ENCODE measurements at regions not wholly inside any gene's neighbourhood (a gene's known extent, or its start where the extent isn't known, plus 50 kb on each side); places are given as distances from the start of the nearest gene placed in this dataset.

GRCh38 chr4:17336524-17336961, 175.3 kb downstream of the QDPR start:
- TF ChIP-seq CTCF (IDR thresholded peaks at IDR 0.05; ENCODE audit: insufficient read depth, low read length, missing control alignments), result no peak
- DNase-seq (ENCODE audit: low read depth, low spot score), result no peak
- H3K4me3 ChIP-seq (ENCODE audit: low read depth, low read length), result no peak overlapping the region
- CTCF ChIA-PET, result interaction anchor here (1.0 to 3.1 kb wide), 3 partner anchors 11 to 111 kb away, joined by 3 to 16 read pairs (median 11); no protein-coding TSS in a partner anchor
- POLR2A ChIA-PET, result no interaction called here

- CTCF ChIA-PET, result interaction anchor here (0.6 to 3.1 kb wide), 4 partner anchors 12 to 422 kb away, joined by 3 to 11 read pairs (median 3); no protein-coding TSS in a partner anchor
- TF ChIP-seq CTCF (IDR thresholded peaks at IDR 0.05; ENCODE audit: insufficient read depth, low read length, missing control alignments), result no peak
- POLR2A ChIA-PET, result no interaction called here
Observed at GRCh38 chr4:17336069-17336468, 175.8 kb downstream of the QDPR start.

GRCh38 chr4:17335371-17335770, 176.5 kb downstream of the QDPR start:
- ChIA-PET POLR2A (no interaction called here), CTCF (interaction anchor here (0.6 to 1.4 kb wide), 3 partner anchors 12 to 422 kb away, joined by 3 read pairs; no protein-coding TSS in a partner anchor)
- no peak for TF ChIP-seq CTCF (IDR thresholded peaks at IDR 0.05; ENCODE audit: insufficient read depth, low read length, missing control alignments)
- H3K4me3 ChIP-seq (ENCODE audit: low read depth, low read length), result no peak overlapping the region
- no peak for DNase-seq (ENCODE audit: low read depth, low spot score)

More at GRCh38 chr4:17336069-17336468, 175.8 kb downstream of the QDPR start:
- DNase-seq (ENCODE audit: low read depth, low spot score), result no peak
- H3K4me3 ChIP-seq (ENCODE audit: low read depth, low read length), result no peak overlapping the region

- POLR2A ChIA-PET, result no interaction called here
- no peak for DNase-seq (ENCODE audit: low read depth, low spot score)
- no peak for TF ChIP-seq CTCF (IDR thresholded peaks at IDR 0.05; ENCODE audit: insufficient read depth, low read length, missing control alignments)
- no peak overlapping the region for H3K4me3 ChIP-seq (ENCODE audit: low read depth, low read length)
- CTCF ChIA-PET, result interaction anchor here (0.6 to 1.5 kb wide), 5 partner anchors 115 to 1042 kb away, joined by 3 to 5 read pairs (median 3); no protein-coding TSS in a partner anchor
Observed at GRCh38 chr4:17332478-17332877, 179.4 kb downstream of the QDPR start.

GRCh38 chr4:17329046-17329445, 182.8 kb downstream of the QDPR start:
- no peak for TF ChIP-seq CTCF (IDR thresholded peaks at IDR 0.05; ENCODE audit: insufficient read depth, low read length, missing control alignments)
- no peak for DNase-seq (ENCODE audit: low read depth, low spot score)
- CTCF ChIA-PET, result interaction anchor here (1.1 to 1.5 kb wide), 5 partner anchors 18 to 416 kb away, joined by 3 to 7 read pairs (median 5); no protein-coding TSS in a partner anchor
- no peak overlapping the region for H3K4me3 ChIP-seq (ENCODE audit: low read depth, low read length)
- POLR2A ChIA-PET, result no interaction called here

- ChIA-PET CTCF (interaction anchor here (1.0 to 1.5 kb wide), 7 partner anchors 9 to 490 kb away, joined by 3 to 7 read pairs (median 5); no protein-coding TSS in a partner anchor), POLR2A (no interaction called here)
- TF ChIP-seq CTCF (IDR thresholded peaks at IDR 0.05; ENCODE audit: insufficient read depth, low read length, missing control alignments), result no peak
- no peak for DNase-seq (ENCODE audit: low read depth, low spot score)
- H3K4me3 ChIP-seq (ENCODE audit: low read depth, low read length), result no peak overlapping the region
Observed at GRCh38 chr4:17328141-17328815, 183.6 kb downstream of the QDPR start.

Data from AG04449 (cell line).